Endothelial cell of umbilical vein (primary cell): ENCODE measurements at regions not wholly inside any gene's neighbourhood (a gene's known extent, or its start where the extent isn't known, plus 50 kb on each side); places are given as distances from the start of the nearest gene placed in this dataset.

ENCODE experiments used
- BruUV-seq: library from RNA; stranded (reverse); fragments of 400-500 nt; replicated peaks from 2 replicates; lab custom pipeline; 2021; lab: Mats Ljungman, UMichigan
- CTCF ChIA-PET: fragments of 300-600, 350-600 bp; sonication (Branson Sonifier 250); formaldehyde crosslinking; loops from one replicate; lab custom pipeline; 2021; ENCODE audit warnings: antibody characterized with exemption, inconsistent platforms; lab: Charles Lee
- POLR2A ChIA-PET: fragments of 300-600, 350-600 bp; sonication (Branson Sonifier 250); formaldehyde crosslinking; loops from one replicate; lab custom pipeline; 2021; ENCODE audit warnings: antibody characterized with exemption, inconsistent platforms; lab: Charles Lee
- DNase-seq: peaks from one replicate; pipeline ENCODE4 v3.0.0-alpha.2; 2011; ENCODE audit warnings: low read depth, low spot score
- FAIRE-seq: peaks from 2 replicates; lab custom pipeline; 2011; peaks lifted over from hg19 to GRCh38; lab: Jason Lieb, UNC
- H2AFZ ChIP-seq: 2 replicates; pipeline ENCODE4 v1.6.0; 2012; ENCODE audit warnings: low read depth, low read length, control low read depth, inconsistent platforms
- H3K27ac ChIP-seq: 2 replicates; pipeline ENCODE4 v1.5.1; 2011; ENCODE audit warnings: low read depth, mild to moderate bottlenecking, control low read depth, low read length, moderate library complexity; ENCODE audit not compliant: insufficient read depth
- H3K27me3 ChIP-seq, 2 experiments: 2 replicates each; pipeline versions ENCODE4 v1.6.0 to v1.6.1; 2011; ENCODE audit warnings: low read length in 2 of 2, mixed read lengths in 1 of 2; ENCODE audit not compliant: control insufficient read depth in 2 of 2, insufficient read depth in 2 of 2
- H3K36me3 ChIP-seq, 2 experiments: 2 replicates in 1 of 2; 3 replicates in 1 of 2; pipeline ENCODE4 v1.5.1; 2011; ENCODE audit warnings: low read length in 2 of 2, mild to moderate bottlenecking in 1 of 2, moderate library complexity in 1 of 2; ENCODE audit not compliant: control insufficient read depth in 2 of 2, insufficient read depth in 2 of 2; ENCODE audit errors: extremely low read depth in 1 of 2
- H3K4me1 ChIP-seq: 3 replicates; pipeline ENCODE4 v1.5.1; 2011; ENCODE audit warnings: mild to moderate bottlenecking, low read length; ENCODE audit not compliant: control insufficient read depth, insufficient read depth; ENCODE audit errors: extremely low read depth
- H3K4me2 ChIP-seq: 2 replicates; pipeline ENCODE4 v1.6.1; 2011; ENCODE audit warnings: low read length, control low read depth, mixed read lengths; ENCODE audit not compliant: insufficient read depth
- H3K4me3 ChIP-seq, 3 experiments: fragments of 200-600 bp in 1 of 3; sonication (generic), shearing (Covaris generic) in 1 of 3; replicated peaks in 1 of 3; 2 replicates each; pipeline ENCODE4 v1.5.1; 2011 to 2016; ENCODE audit warnings: control low read depth in 3 of 3, low read length in 3 of 3, mild to moderate bottlenecking in 2 of 3, inconsistent platforms in 1 of 3, low read depth in 1 of 3, moderate library complexity in 1 of 3; ENCODE audit not compliant: insufficient read depth in 1 of 3
- H3K79me2 ChIP-seq: 2 replicates; pipeline ENCODE4 v1.6.0; 2012; ENCODE audit warnings: low read length, inconsistent platforms; ENCODE audit not compliant: control insufficient read depth, insufficient read depth
- H3K9ac ChIP-seq: replicated peaks from 2 replicates; pipeline ENCODE3; 2011; ENCODE audit warnings: low read length, control low read depth; ENCODE audit not compliant: insufficient read depth; ENCODE audit errors: extremely low read depth
- H3K9me1 ChIP-seq: replicated peaks from 3 replicates; pipeline ENCODE4 v1.6.0; 2011; ENCODE audit warnings: mild to moderate bottlenecking, low read length; ENCODE audit not compliant: control insufficient read depth, insufficient read depth; ENCODE audit errors: extremely low read depth
- H3K9me3 ChIP-seq: replicated peaks from 2 replicates; pipeline ENCODE4 v1.5.1; 2012; ENCODE audit warnings: low read length, inconsistent platforms; ENCODE audit not compliant: control insufficient read depth, insufficient read depth
- H4K20me1 ChIP-seq: replicated peaks from 2 replicates; pipeline ENCODE3; 2011; ENCODE audit warnings: mild to moderate bottlenecking, low read length; ENCODE audit not compliant: control insufficient read depth, insufficient read depth; ENCODE audit errors: extremely low read depth
- CTCF ChIP-seq, 2 donors: IDR thresholded peaks; 1 replicate in 1 of 2; 2 replicates in 1 of 2; pipeline ENCODE4 v1.5.1; 2011; ENCODE audit warnings: low read length in 2 of 2, mild to moderate bottlenecking in 2 of 2, moderate library complexity in 2 of 2, control low read depth in 1 of 2, inconsistent platforms in 1 of 2, low read depth in 1 of 2; ENCODE audit not compliant: insufficient read depth in 1 of 2; ENCODE audit errors: extremely low read depth in 1 of 2
- EZH2 ChIP-seq: IDR thresholded peaks from 2 replicates; pipeline ENCODE4 v1.6.1; 2012; ENCODE audit warnings: borderline replicate concordance, low read depth, mild to moderate bottlenecking, moderate library complexity, low read length, inconsistent platforms; ENCODE audit not compliant: severe bottlenecking
- FOS ChIP-seq: IDR thresholded peaks from 2 replicates; pipeline ENCODE4 v1.6.1; 2011; ENCODE audit warnings: mild to moderate bottlenecking, low read length, moderate library complexity, borderline replicate concordance; ENCODE audit not compliant: insufficient read depth
- GATA2 ChIP-seq: IDR thresholded peaks from 2 replicates; pipeline ENCODE4 v1.7.0; 2011; ENCODE audit warnings: low read depth, mild to moderate bottlenecking, moderate library complexity, mixed read lengths, low read length; ENCODE audit not compliant: insufficient read length, insufficient read depth
- JUN ChIP-seq: IDR thresholded peaks from 2 replicates; pipeline ENCODE4 v1.6.1; 2011; ENCODE audit warnings: borderline replicate concordance, low read depth; ENCODE audit not compliant: insufficient read length, insufficient read depth
- MAX ChIP-seq: IDR thresholded peaks from 2 replicates; pipeline ENCODE4 v1.6.1; 2011; ENCODE audit not compliant: insufficient read depth, insufficient read length
- MYC ChIP-seq: IDR thresholded peaks from one replicate; pipeline ENCODE4 v1.6.1; 2011; ENCODE audit warnings: mild to moderate bottlenecking, low read depth, low read length
- POLR2A ChIP-seq: IDR thresholded peaks from 2 replicates; pipeline ENCODE4 v1.6.1; 2012; ENCODE audit warnings: low read depth, mild to moderate bottlenecking, control low read depth, low read length
- POLR2AphosphoS5 ChIP-seq: IDR thresholded peaks from 2 replicates; pipeline ENCODE4 v1.6.1; 2012; ENCODE audit warnings: low read depth, mild to moderate bottlenecking, control low read depth, low read length, moderate library complexity; ENCODE audit not compliant: insufficient read depth
- dilution Hi-C: fragments of 300-500 bp; cut with MboI; formaldehyde crosslinking; loops from one replicate; pipeline ENCODE4 v1.15.0; 2019; ENCODE audit warnings: low sequenced_read_pairs; ENCODE audit not compliant: extremely low pct_ligation_motif_present
- intact Hi-C: fragments of 100-400 bp; cut with micrococcal nuclease; formaldehyde crosslinking; loops from one replicate; pipeline ENCODE4 v1.10.0; 2022

GRCh38 chr3:134704133-134704532, 53.3 kb upstream of the KY start:
- no TSS peak for BruUV-seq
- POLR2A ChIA-PET: no interaction called here
- CTCF ChIA-PET: no interaction called here
- H3K9ac ChIP-seq: no peak overlapping the region
- H3K9me1 ChIP-seq: no peaks in the 10 kb centered on the region
- intact Hi-C loops: no loop called here
- H3K4me1 ChIP-seq: peaks cover 15% of the 10 kb centered on the region
- no peaks in the 10 kb centered on the region for H3K79me2 ChIP-seq
- peaks cover 0 to 1% of the 10 kb centered on the region in 2 experiments for H3K27me3 ChIP-seq
- no peak overlapping the region for H3K4me2 ChIP-seq
- no peak overlapping the region for H3K4me3 ChIP-seq
- dilution Hi-C loops: no loop called here
- FAIRE-seq (no peak), DNase-seq (no peak)
- H4K20me1 ChIP-seq: no peaks in the 10 kb centered on the region
- TF ChIP-seq JUN (no peak), MYC (no peak), CTCF (IDR thresholded peaks at IDR 0.05; ENCODE audit: extremely low read depth in 1 of 2, insufficient read depth in 1 of 2, low read depth in 1 of 2, low read length in 2 of 2) (no peak), POLR2A (no peak), MAX (no peak), EZH2 (no peak), FOS (no peak), GATA2 (no peak), POLR2AphosphoS5 (no peak)
- H2AFZ ChIP-seq: no peak overlapping the region
- no peaks in the 10 kb centered on the region for H3K9me3 ChIP-seq
- no peaks in the 10 kb centered on the region for H3K36me3 ChIP-seq
- no peak overlapping the region for H3K27ac ChIP-seq
